ENCODE measurements at regions not wholly inside any gene's neighbourhood (a gene's known extent, or its start where the extent isn't known, plus 50 kb on each side); places are given as distances from the start of the nearest gene placed in this dataset.
A peak's percentile ranks its signal among the peaks of the same experiment; 100 is the strongest.
"Not testable (repeated sequence)": the region's sequence is repeated elsewhere in the genome, so short reads cannot be mapped to it uniquely, and the experiment has no call there.

DNA sequence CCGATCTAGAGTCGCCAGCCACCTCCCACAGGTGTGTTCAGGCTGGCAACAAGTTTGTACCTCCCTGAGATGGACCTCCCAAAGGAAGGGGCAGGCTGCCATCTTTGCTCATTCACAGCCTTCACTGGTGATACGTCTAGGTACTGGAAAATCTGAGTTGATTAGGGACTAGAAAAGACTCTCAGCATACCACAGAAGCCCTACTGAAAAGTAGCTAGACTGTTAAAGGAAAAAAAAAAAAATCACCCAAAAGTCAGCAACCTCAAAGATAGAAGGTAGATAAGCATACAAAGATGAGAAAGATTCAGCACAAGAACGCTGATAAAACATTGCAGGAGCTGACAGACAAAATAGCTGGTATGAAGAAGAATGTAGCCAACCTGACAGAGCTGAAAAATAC lies 128.6 kb upstream of the WDR75 start:
- no peak for DNase-seq

- no peak for DNase-seq
Measured at GRCh38 chr2:189318761-189319160, 122.5 kb upstream of the WDR75 start.

GRCh38 chr2:189319424-189319823 lies 121.8 kb upstream of the WDR75 start:
- DNase-seq: not testable (repeated sequence)

DNA sequence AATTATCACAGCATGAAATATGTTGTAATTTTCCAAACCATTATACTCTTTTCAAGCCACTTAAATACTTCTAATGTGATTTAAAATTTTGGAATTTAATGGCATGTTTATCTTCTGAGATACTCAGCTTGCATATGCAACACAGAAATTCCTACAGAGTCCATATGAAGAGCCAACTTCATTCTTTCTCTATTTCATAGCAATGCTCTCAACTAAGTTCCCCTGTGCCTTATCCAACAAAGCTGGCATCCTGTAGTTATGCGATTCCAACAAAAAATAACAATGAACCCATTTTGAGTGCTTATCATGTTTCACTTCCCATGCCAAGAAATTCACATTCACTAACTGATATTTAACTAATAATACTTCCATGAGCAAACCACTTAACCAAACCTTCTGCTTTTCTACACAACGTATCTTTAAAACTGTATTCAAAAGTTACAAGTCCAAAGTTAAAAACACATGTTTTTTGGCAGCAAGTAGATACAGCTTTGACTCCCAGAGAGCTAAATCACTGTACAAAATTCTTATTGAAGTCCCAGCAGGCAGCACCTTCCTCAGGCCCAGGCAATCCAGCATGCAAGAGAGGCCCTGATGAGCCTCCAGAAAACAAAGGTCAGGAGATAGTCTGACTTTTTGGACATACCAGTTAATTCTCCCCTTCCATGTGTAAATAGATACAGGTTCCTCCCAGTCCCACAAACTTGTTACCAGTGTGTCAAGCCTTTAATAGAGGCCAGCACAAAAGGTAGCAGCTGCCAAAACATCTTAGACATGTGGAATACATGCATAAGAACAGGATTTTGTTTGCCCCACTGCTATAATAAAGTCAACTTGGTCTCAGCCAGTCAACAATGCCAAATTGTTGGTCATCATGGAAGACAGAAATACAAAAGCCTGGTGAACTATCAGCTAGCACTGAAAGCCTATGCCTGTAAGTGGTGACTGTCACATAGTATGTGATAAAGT lies 113.1 kb upstream of the WDR75 start:
- DNase-seq: no peak

- no peak for DNase-seq
Measured at GRCh38 chr2:189328848-189329245, 112.4 kb upstream of the WDR75 start.

- DNase-seq: no peak
Measured at GRCh38 chr2:189336276-189336975, 104.8 kb upstream of the WDR75 start.

DNA sequence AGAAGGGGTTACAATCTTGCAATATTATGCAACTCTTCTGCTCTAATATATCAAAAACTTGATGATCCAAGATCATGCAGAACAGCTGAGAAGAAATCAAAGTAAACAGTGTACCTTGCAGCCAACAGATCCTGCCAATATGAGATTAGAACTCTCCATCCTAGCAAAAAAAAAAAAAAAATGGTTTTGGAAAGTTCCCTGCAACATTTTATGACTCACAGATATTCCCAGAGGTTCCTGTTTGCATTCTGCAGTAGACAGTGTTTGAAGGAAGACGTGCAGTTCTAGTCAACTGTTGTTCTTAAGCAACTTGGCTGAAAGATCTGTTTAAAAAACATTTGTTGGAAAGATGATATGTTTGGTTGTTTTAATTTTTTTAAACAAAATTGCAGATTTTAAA lies 103.6 kb upstream of the WDR75 start:
- no peak for DNase-seq

GRCh38 chr2:189338115-189338514 lies 103.2 kb upstream of the WDR75 start:
- DNase-seq: no peak

- DNase-seq: no peak
Measured at GRCh38 chr2:189341077-189341476, 100.2 kb upstream of the WDR75 start.

DNA sequence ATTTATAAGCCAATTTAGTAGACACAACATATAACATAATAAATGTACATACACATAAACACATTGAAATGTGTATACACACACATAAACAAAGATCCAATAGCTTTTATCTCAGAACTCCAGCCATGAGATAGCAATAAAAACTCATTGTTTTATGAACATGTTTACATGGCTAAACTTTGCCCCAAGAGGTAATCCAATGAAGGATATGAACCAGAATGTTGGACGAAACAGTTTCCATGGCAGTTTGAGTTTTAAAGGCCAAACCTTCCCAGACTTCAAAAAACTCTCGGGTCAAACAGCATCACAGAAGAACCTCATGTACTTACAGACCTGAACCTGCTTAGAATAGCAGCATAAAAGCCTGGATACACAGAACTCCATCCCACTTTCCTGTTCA lies 97.2 kb upstream of the WDR75 start:
- DNase-seq: no peak

GRCh38 chr2:189347540-189347939 lies 93.7 kb upstream of the WDR75 start:
- peak; percentile 33 for DNase-seq

DNA sequence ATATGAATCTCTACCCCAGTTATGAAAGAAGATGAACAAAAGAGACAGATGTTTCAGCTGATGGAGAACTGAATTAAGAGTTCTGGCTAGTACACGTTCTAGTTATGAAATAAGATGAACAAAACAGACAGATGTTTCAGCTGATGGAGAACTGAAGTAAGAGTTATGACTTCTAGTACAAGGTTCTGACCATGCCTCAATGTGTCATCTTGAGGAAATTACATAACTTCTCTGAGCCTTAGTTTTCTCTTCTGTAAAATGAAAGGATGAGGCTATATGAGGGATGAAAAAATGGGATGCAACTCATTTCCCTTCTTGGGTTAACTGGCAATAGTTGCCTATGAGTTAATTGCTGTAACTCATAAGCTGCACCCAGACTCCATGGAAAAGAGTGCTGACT lies 92.9 kb upstream of the WDR75 start:
- DNase-seq: no peak

GRCh38 chr2:189350540-189351209 lies 90.6 kb upstream of the WDR75 start:
- no peak for DNase-seq

GRCh38 chr2:189351933-189352332 lies 89.3 kb upstream of the WDR75 start:
- DNase-seq: not testable (repeated sequence)

DNA sequence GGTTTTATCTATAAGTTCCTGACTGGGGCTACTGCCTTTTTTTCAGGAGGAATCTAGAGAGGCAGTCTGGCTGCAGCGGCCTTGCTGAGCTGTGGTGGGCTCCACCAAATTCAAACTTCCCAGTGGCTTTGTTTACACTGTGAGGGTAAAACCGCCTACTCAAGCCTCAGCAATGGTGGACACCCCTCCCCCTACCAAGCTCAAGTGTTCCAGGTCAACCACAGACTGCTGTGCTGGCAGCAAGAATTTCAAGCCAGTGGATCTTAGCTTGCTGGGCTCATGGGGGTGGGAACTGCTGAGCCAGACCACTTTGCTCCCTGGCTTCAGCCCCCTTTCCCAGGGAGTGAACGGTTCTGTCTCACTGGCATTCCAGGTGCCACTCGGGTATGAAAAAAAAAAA lies 83.9 kb upstream of the WDR75 start:
- DNase-seq: not testable (repeated sequence)

DNA sequence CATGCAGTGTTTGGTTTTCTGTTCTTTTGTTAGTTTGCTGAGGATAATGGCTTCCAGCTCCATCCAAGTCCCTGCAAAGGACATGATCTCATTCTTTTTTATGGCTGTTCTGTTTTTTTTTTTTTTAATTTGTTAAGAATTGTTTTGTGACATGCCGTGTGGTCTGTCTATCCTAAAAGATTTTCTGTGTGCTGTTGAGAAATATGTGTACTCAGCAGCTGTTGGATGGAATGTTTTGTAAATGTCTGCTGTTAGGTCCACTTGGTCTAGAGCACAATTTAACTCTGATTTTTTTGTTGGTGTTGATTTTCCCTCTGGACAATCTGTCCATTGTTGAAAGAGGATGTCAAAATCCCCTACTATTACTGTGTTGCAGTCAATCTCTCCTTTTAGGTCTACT lies 80.4 kb upstream of the WDR75 start:
- no peak for DNase-seq

DNA sequence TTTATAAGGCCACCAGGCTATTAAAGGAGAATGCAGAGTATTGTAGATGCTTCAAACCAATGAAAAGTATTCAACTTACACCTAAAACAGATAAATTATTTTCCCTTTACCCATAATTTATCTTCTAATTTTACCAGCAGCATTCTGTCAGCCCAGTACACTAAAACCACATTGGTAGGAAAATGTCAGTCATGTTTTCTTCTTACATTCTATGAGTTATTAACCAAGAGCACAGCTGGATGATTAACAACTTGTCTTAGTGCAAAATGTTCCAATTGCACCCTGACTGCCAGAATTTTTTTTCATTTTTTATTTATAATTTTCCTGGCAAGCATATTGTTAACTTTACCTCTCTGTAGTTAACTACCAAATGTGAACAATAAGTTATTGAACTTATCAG lies 79.0 kb upstream of the WDR75 start:
- no peak for DNase-seq

GRCh38 chr2:189363559-189363958 lies 77.7 kb upstream of the WDR75 start:
- DNase-seq: no peak

- no peak for DNase-seq
Measured at GRCh38 chr2:189364607-189365006, 76.7 kb upstream of the WDR75 start.

DNA sequence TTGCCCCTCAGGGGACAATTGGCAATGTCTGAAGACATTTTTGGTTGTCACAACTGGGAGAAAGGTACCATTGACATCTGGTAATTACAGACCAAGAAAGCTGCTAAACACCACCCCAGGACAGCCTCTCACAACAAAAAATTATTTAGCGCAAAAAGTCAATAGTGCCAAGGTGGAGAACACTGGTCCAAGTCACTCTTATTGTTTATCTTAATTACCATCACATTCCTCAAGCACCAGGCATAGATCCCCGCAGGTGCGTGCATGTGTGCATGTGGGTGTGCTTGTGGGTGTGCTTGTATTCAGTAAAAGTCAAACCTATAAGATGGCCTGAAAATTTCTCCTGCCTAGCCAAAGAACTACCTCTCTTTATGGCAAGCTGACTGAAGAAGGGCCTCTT lies 74.9 kb upstream of the WDR75 start:
- DNase-seq: no peak

DNA sequence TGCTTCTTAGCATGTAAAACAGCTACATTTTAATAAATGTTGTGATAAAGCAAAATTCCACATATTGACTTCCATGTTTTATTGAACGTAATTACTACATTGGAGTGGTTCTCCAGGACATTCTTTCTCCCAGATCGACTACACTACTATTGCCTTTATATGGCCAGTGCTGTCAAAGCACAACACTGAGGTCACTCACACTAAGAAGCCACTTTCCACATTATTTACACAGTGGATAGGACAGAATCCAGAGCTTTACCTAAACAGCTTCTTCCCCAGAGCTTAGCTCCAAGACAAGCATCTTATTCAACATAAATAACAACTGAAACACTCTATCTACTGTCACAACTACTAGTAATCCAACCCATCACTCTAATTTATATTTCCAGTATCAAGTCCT lies 73.9 kb upstream of the WDR75 start:
- DNase-seq: no peak

- no peak for DNase-seq
Measured at GRCh38 chr2:189369566-189369965, 71.7 kb upstream of the WDR75 start.

DNA sequence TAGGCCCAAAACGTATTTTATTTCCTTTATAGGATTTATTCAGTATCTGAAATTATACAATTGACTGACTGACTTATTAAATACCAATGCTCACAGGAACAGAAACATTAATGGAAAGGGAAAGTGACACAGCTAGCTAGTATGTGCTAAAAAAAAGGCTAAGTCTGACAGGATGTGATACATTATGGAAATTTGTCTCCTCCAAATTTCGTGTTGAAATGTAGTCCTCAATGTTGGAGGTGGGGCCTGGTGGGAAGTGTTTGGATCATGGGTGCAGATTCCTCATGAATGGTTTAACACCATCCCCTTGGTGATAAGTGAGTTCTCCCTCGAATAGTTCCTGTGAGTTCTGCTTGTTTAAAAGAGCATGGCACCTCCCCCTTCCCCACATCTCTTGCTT lies 70.6 kb upstream of the WDR75 start:
- no peak for DNase-seq
